PFSK-1 (cell line): ENCODE measurements at regions not wholly inside any gene's neighbourhood (a gene's known extent, or its start where the extent isn't known, plus 50 kb on each side); places are given as distances from the start of the nearest gene placed in this dataset.

Experiments
- FOXP2 ChIP-seq: optimal IDR thresholded peaks from 2 replicates; pipeline ENCODE3; 2011; ENCODE audit warnings: borderline replicate concordance, control low read depth, inconsistent platforms; ENCODE audit not compliant: insufficient read depth; ENCODE audit errors: extremely low read length, extremely low read depth
- POLR2AphosphoS5 ChIP-seq: IDR thresholded peaks from 2 replicates; pipeline ENCODE4 v1.6.1; 2012; ENCODE audit warnings: low read depth, mild to moderate bottlenecking, control low read depth, low read length, moderate library complexity
- SIN3A ChIP-seq: IDR thresholded peaks from 2 replicates; pipeline ENCODE4 v1.6.1; 2012; ENCODE audit warnings: mild to moderate bottlenecking, low read length, moderate library complexity, borderline replicate concordance; ENCODE audit not compliant: insufficient read depth
- TAF1 ChIP-seq: IDR thresholded peaks from 2 replicates; pipeline ENCODE4 v1.6.1; 2012; ENCODE audit warnings: low read length, control low read depth, borderline replicate concordance; ENCODE audit not compliant: insufficient read depth
- TF ChIP-seq, protein P1 (sequence below), 2 experiments: IDR thresholded peaks; 2 replicates each; pipeline versions ENCODE4 v1.6.1 to v1.8.0; 2011 to 2012; ENCODE audit warnings: low read depth in 2 of 2, low read length in 2 of 2, control low read depth in 1 of 2, inconsistent platforms in 1 of 2, mild to moderate bottlenecking in 1 of 2, moderate library complexity in 1 of 2; ENCODE audit not compliant: insufficient read depth in 1 of 2

DNA sequence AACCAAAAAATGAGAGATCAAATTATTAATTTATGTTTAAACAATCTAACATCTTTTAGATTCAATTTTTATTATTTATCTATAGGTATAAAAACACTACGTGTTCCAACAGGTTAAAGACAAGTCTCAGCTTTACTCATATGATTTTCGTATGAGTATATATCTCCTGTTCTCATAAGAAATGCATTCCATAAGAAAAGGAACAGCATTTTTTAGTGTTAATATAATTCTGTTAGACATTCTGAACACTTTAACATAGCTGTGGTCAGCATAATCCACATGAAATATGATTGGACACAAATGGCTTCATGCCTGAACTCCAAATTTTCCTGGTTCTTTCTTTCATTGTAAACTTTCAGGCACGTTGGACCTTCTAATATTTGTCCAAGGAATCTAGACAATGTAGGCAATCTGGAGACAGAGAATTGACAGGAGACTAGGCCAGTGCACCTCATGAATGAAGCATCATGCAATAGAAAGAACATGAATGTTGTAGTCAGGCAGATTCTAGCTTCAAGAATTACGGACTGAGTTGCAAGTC lies 1122.0 kb upstream of the ALCAM start:
- TF ChIP-seq POLR2AphosphoS5, result no peak
- TF ChIP-seq, protein P1, sequence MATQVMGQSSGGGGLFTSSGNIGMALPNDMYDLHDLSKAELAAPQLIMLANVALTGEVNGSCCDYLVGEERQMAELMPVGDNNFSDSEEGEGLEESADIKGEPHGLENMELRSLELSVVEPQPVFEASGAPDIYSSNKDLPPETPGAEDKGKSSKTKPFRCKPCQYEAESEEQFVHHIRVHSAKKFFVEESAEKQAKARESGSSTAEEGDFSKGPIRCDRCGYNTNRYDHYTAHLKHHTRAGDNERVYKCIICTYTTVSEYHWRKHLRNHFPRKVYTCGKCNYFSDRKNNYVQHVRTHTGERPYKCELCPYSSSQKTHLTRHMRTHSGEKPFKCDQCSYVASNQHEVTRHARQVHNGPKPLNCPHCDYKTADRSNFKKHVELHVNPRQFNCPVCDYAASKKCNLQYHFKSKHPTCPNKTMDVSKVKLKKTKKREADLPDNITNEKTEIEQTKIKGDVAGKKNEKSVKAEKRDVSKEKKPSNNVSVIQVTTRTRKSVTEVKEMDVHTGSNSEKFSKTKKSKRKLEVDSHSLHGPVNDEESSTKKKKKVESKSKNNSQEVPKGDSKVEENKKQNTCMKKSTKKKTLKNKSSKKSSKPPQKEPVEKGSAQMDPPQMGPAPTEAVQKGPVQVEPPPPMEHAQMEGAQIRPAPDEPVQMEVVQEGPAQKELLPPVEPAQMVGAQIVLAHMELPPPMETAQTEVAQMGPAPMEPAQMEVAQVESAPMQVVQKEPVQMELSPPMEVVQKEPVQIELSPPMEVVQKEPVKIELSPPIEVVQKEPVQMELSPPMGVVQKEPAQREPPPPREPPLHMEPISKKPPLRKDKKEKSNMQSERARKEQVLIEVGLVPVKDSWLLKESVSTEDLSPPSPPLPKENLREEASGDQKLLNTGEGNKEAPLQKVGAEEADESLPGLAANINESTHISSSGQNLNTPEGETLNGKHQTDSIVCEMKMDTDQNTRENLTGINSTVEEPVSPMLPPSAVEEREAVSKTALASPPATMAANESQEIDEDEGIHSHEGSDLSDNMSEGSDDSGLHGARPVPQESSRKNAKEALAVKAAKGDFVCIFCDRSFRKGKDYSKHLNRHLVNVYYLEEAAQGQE (IDR thresholded peaks at IDR 0.05; ENCODE audit: insufficient read depth in 1 of 2, low read depth in 2 of 2, low read length in 2 of 2), result no peak
- no peak for TF ChIP-seq TAF1
- no peak for TF ChIP-seq SIN3A
- TF ChIP-seq FOXP2, result no peak
